GM10266 (cell line): ENCODE measurements at regions not wholly inside any gene's neighbourhood (a gene's known extent, or its start where the extent isn't known, plus 50 kb on each side); places are given as distances from the start of the nearest gene placed in this dataset.

Experiments
- DNase-seq: peaks from one replicate; pipeline ENCODE4 v3.0.0; 2012; ENCODE audit errors: extremely low spot score
- CTCF ChIP-seq: IDR thresholded peaks from 2 replicates; pipeline ENCODE4 v1.5.1; 2012; ENCODE audit warnings: mild to moderate bottlenecking, low read depth; ENCODE audit not compliant: control insufficient read depth, insufficient read depth; ENCODE audit errors: missing control alignments

GRCh38 chrX:120742946-120743665 is 113.3 kb upstream of the C1GALT1C1 start:
- no peak for TF ChIP-seq CTCF

GRCh38 chrX:120741452-120741851 is 111.6 kb upstream of the C1GALT1C1 start:
- no peak for DNase-seq
- no peak for TF ChIP-seq CTCF

More at GRCh38 chrX:120742946-120743665, 113.3 kb upstream of the C1GALT1C1 start:
- no peak for DNase-seq

- no peak for TF ChIP-seq CTCF
These were observed 110.2 kb upstream of the C1GALT1C1 start for GRCh38 chrX:120740072-120740471.

GRCh38 chrX:120739300-120739699 is 109.4 kb upstream of the C1GALT1C1 start:
- no peak for TF ChIP-seq CTCF
- no peak for DNase-seq

More at GRCh38 chrX:120740072-120740471, 110.2 kb upstream of the C1GALT1C1 start:
- DNase-seq: no peak

GRCh38 chrX:120736989-120737388 is 107.1 kb upstream of the C1GALT1C1 start:
- no peak for DNase-seq
- no peak for TF ChIP-seq CTCF

GRCh38 chrX:120735966-120736365 is 106.1 kb upstream of the C1GALT1C1 start:
- no peak for TF ChIP-seq CTCF
- DNase-seq: no peak

- no peak for TF ChIP-seq CTCF
These were observed 103.0 kb upstream of the C1GALT1C1 start for GRCh38 chrX:120732879-120733278.

More at GRCh38 chrX:120732879-120733278, 103.0 kb upstream of the C1GALT1C1 start:
- DNase-seq: no peak
